ENCODE measurements at regions not wholly inside any gene's neighbourhood (a gene's known extent, or its start where the extent isn't known, plus 50 kb on each side); places are given as distances from the start of the nearest gene placed in this dataset.

GRCh38 chr5:36495611-36496010, 110.8 kb upstream of the SLC1A3 start:
- H3K27me3 ChIP-seq (ENCODE audit: insufficient read depth, low read length): no peaks in the 10 kb centered on the region
- intact Hi-C loops (cut with micrococcal nuclease): loop anchor here (10.0 kb wide), 1 partner anchor 211 kb away; no protein-coding TSS in a partner anchor
- no peak overlapping the region for H3K27ac ChIP-seq (ENCODE audit: low read depth, low read length)
- no peaks in the 10 kb centered on the region for H3K9me3 ChIP-seq (ENCODE audit: control insufficient read depth in 1 of 2, insufficient read depth in 1 of 2, low read depth in 1 of 2, low read length in 2 of 2)
- POLR2A ChIA-PET: no interaction called here
- H3K79me2 ChIP-seq (ENCODE audit: insufficient read depth, low read length): no peaks in the 10 kb centered on the region
- H3K4me3 ChIP-seq (replicated peaks in 1 of 2; ENCODE audit: low read depth in 1 of 2, low read length in 2 of 2): no peak overlapping the region
- DNase-seq (ENCODE audit: low read depth, low spot score): no peak
- RAD21 ChIA-PET (ENCODE audit: low non-redundant PET in 1 of 2, low total read pairs in 2 of 2, uncharacterized antibody in 2 of 2, unreplicated experiment in 2 of 2): no interaction called here
- peaks cover 0 to 10% of the 10 kb centered on the region in 2 experiments; a peak in 2 of 4 replicates for H3K4me1 ChIP-seq (ENCODE audit: control insufficient read depth in 1 of 2, insufficient read depth in 2 of 2, low read length in 2 of 2)
- no peak for ATAC-seq
- no TSS peak for BruUV-seq (replicated peaks)
- TF ChIP-seq CBX3 (IDR thresholded peaks at IDR 0.05; ENCODE audit: low read depth) (no peak), MAX (IDR thresholded peaks at IDR 0.05) (no peak), FOSL1 (IDR thresholded peaks at IDR 0.05; ENCODE audit: low read depth) (no peak), YY1 (IDR thresholded peaks at IDR 0.05; ENCODE audit: extremely low read depth, insufficient replicate concordance, low read depth, low read length) (no peak)
- no peak overlapping the region for H3K9ac ChIP-seq (ENCODE audit: low read length)
- no peak overlapping the region for H2AFZ ChIP-seq (ENCODE audit: low read depth, low read length, poor library complexity, severe bottlenecking)
- no peaks in the 10 kb centered on the region for H3K9me2 ChIP-seq (ENCODE audit: insufficient read depth)
- CTCF ChIA-PET: interaction anchor here (1.7 kb wide), 2 partner anchors 10 to 195 kb away, joined by 4 to 5 read pairs; no protein-coding TSS in a partner anchor
- no peaks in the 10 kb centered on the region for H3K36me3 ChIP-seq (ENCODE audit: control insufficient read depth in 1 of 2, insufficient read depth in 2 of 2, low read length in 2 of 2)
- H4K20me1 ChIP-seq (ENCODE audit: insufficient read depth): no peaks in the 10 kb centered on the region
- H3K4me2 ChIP-seq (ENCODE audit: low read length): no peak overlapping the region

- ChIA-PET POLR2A (no interaction called here), CTCF (interaction anchor here (1.7 kb wide), 1 partner anchor 9 kb away, joined by 4 read pairs; no protein-coding TSS in a partner anchor), RAD21 (ENCODE audit: low non-redundant PET in 1 of 2, low total read pairs in 2 of 2, uncharacterized antibody in 2 of 2, unreplicated experiment in 2 of 2) (no interaction called here)
- H3K36me3 ChIP-seq (ENCODE audit: control insufficient read depth in 1 of 2, insufficient read depth in 2 of 2, low read length in 2 of 2): no peaks in the 10 kb centered on the region
- H3K27ac ChIP-seq (ENCODE audit: low read depth, low read length): no peak overlapping the region
- H3K4me2 ChIP-seq (ENCODE audit: low read length): no peak overlapping the region
- intact Hi-C loops (cut with micrococcal nuclease): loop anchor here (10.0 kb wide), 1 partner anchor 212 kb away; no protein-coding TSS in a partner anchor
- H3K27me3 ChIP-seq (ENCODE audit: insufficient read depth, low read length): no peaks in the 10 kb centered on the region
- DNase-seq (ENCODE audit: low read depth, low spot score): no peak
- H3K9ac ChIP-seq (ENCODE audit: low read length): no peak overlapping the region
- no peaks in the 10 kb centered on the region for H4K20me1 ChIP-seq (ENCODE audit: insufficient read depth)
- no peaks in the 10 kb centered on the region for H3K79me2 ChIP-seq (ENCODE audit: insufficient read depth, low read length)
- no peaks in the 10 kb centered on the region for H3K9me2 ChIP-seq (ENCODE audit: insufficient read depth)
- H3K4me1 ChIP-seq (ENCODE audit: control insufficient read depth in 1 of 2, insufficient read depth in 2 of 2, low read length in 2 of 2): peaks cover 0 to 10% of the 10 kb centered on the region in 2 experiments; a peak in 2 of 4 replicates
- no peak overlapping the region for H2AFZ ChIP-seq (ENCODE audit: low read depth, low read length, poor library complexity, severe bottlenecking)
- no TSS peak for BruUV-seq (replicated peaks)
- no peak for TF ChIP-seq EGR1 (IDR thresholded peaks at IDR 0.05; ENCODE audit: low read depth)
- no peak for TF ChIP-seq CBX3 (IDR thresholded peaks at IDR 0.05; ENCODE audit: low read depth)
- no peak for TF ChIP-seq ZNF274 (IDR thresholded peaks at IDR 0.05; ENCODE audit: low read depth, low read length)
- no peak for TF ChIP-seq REST (IDR thresholded peaks at IDR 0.05; ENCODE audit: low read depth)
- H3K9me3 ChIP-seq (ENCODE audit: control insufficient read depth in 1 of 2, insufficient read depth in 1 of 2, low read depth in 1 of 2, low read length in 2 of 2): no peaks in the 10 kb centered on the region
- no peak overlapping the region for H3K4me3 ChIP-seq (replicated peaks in 1 of 2; ENCODE audit: low read depth in 1 of 2, low read length in 2 of 2)
- ATAC-seq: no peak
Measured at GRCh38 chr5:36496471-36496870, 109.9 kb upstream of the SLC1A3 start.

Data from HCT116 (cell line).